ENCODE measurements at regions not wholly inside any gene's neighbourhood (a gene's known extent, or its start where the extent isn't known, plus 50 kb on each side); places are given as distances from the start of the nearest gene placed in this dataset.

GRCh38 chr3:45322616-45323015, 65.8 kb upstream of the LARS2 start:
- no peak for TF ChIP-seq CTCF (IDR thresholded peaks at IDR 0.05)
- TF ChIP-seq USF2 (IDR thresholded peaks at IDR 0.05; ENCODE audit: borderline replicate concordance, low read depth, low read length): no peak
- TF ChIP-seq POLR2AphosphoS5 (IDR thresholded peaks at IDR 0.05; ENCODE audit: low read depth, low read length): no peak
- no peak for TF ChIP-seq ELF1 (IDR thresholded peaks at IDR 0.05)
- no peak for TF ChIP-seq FOSL2 (IDR thresholded peaks at IDR 0.05; ENCODE audit: borderline replicate concordance, low read depth)
- no peak for TF ChIP-seq EP300 (IDR thresholded peaks at IDR 0.05; ENCODE audit: borderline replicate concordance in 1 of 2, low read depth in 1 of 2, low read length in 1 of 2)
- TF ChIP-seq MXI1 (IDR thresholded peaks at IDR 0.05; ENCODE audit: low read depth, low read length): no peak
- TF ChIP-seq TAF1 (IDR thresholded peaks at IDR 0.05; ENCODE audit: borderline replicate concordance, low read depth, low read length): no peak
- no peak for TF ChIP-seq MAX (IDR thresholded peaks at IDR 0.05; ENCODE audit: low read depth)
- no peak for TF ChIP-seq CHD2 (IDR thresholded peaks at IDR 0.05; ENCODE audit: low read length, partially characterized antibody)
- no peak for TF ChIP-seq RXRA (IDR thresholded peaks at IDR 0.05; ENCODE audit: borderline replicate concordance, low read depth)
